Chondrocyte (in vitro differentiated cells): ENCODE measurements at regions not wholly inside any gene's neighbourhood (a gene's known extent, or its start where the extent isn't known, plus 50 kb on each side); places are given as distances from the start of the nearest gene placed in this dataset.

Experiments
- DNase-seq: peaks from one replicate; pipeline ENCODE4 v3.0.0; 2021; ENCODE audit warnings: mixed read lengths, low spot score
- H3K27ac Mint-ChIP-seq: one replicate; pipeline ENCODE4 v1.8.0; 2021; ENCODE audit warnings: mild to moderate bottlenecking, moderate library complexity, mixed read lengths; ENCODE audit not compliant: unreplicated experiment
- H3K27me3 Mint-ChIP-seq: 2 replicates; pipeline ENCODE4 v1.8.0; 2021; ENCODE audit warnings: low read depth, mixed read lengths
- H3K36me3 Mint-ChIP-seq: 2 replicates; pipeline ENCODE4 v1.8.0; 2021; ENCODE audit warnings: low read depth, mixed read lengths
- H3K4me1 Mint-ChIP-seq: 2 replicates; pipeline ENCODE4 v1.8.0; 2021; ENCODE audit warnings: low read depth, mild to moderate bottlenecking, mixed read lengths
- H3K4me3 Mint-ChIP-seq: one replicate; pipeline ENCODE4 v1.8.0; 2021; ENCODE audit warnings: mild to moderate bottlenecking, moderate library complexity, mixed read lengths; ENCODE audit not compliant: unreplicated experiment
- H3K9me3 Mint-ChIP-seq: 2 replicates; pipeline ENCODE4 v1.8.0; 2021; ENCODE audit warnings: low read depth, mixed read lengths
- TF ChIP-seq, protein P1 (sequence below): fragments of 200-600 bp; sonication (generic); IDR thresholded peaks from 2 replicates; pipeline ENCODE4 v1.5.0; 2021; ENCODE audit warnings: antibody characterized with exemption, mild to moderate bottlenecking, moderate library complexity

DNA sequence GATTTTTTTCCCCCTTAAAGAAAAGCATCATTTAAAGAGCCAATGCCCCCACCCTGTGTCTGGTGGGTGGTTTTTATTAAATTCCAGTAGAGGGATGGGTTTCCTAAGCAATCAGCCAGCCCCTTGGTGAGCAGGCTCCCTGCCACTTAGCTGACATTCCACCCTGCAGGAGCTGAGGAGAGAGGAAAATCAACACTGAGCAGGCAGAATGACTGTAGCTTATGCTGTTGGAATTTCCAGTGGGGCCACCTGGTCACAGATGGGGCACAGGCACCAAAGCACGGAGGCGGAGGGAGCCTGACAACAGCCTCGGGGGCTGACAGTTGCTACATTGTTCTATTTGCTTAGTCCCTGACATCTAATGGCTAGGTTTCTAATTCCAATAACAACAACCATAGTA lies 127.7 kb downstream of the TMEM30B start:
- Mint-ChIP-seq H3K4me1 (peaks cover 85% of the 10 kb centered on the region), H3K27me3 (no peaks in the 10 kb centered on the region), H3K9me3 (peaks cover 4% of the 10 kb centered on the region), H3K36me3 (peaks cover 2% of the 10 kb centered on the region), H3K27ac (peak overlapping the region; percentile 94), H3K4me3 (no peak overlapping the region)
- no peak for DNase-seq
- TF ChIP-seq, protein P1, sequence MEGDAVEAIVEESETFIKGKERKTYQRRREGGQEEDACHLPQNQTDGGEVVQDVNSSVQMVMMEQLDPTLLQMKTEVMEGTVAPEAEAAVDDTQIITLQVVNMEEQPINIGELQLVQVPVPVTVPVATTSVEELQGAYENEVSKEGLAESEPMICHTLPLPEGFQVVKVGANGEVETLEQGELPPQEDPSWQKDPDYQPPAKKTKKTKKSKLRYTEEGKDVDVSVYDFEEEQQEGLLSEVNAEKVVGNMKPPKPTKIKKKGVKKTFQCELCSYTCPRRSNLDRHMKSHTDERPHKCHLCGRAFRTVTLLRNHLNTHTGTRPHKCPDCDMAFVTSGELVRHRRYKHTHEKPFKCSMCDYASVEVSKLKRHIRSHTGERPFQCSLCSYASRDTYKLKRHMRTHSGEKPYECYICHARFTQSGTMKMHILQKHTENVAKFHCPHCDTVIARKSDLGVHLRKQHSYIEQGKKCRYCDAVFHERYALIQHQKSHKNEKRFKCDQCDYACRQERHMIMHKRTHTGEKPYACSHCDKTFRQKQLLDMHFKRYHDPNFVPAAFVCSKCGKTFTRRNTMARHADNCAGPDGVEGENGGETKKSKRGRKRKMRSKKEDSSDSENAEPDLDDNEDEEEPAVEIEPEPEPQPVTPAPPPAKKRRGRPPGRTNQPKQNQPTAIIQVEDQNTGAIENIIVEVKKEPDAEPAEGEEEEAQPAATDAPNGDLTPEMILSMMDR: peak; percentile 49

DNA sequence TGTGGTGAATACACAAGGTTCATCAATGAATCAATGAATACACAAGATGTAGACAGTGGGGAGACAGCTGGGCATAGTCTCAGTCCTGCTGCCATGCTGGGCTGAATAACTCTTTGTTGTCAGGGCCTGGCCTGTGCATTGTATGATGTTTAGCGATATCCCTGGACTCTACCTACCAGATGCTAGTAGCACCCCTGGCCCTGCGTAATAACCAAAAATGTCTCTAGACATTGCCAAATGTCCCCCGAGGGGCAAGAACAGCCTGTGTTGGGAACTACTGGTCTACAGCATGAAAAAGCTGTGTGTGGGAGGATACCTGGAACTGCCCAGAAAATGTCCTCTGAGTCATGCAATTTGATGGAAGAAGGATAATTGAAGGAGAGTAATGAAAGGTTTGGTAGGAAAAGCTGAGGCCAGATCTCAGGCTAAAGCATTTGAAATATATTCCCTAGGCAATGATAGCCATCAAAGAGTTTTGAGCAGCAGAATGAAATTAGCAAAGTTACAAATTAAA lies 128.2 kb downstream of the TMEM30B start:
- H3K4me1 Mint-ChIP-seq: peaks cover 90% of the 10 kb centered on the region

DNA sequence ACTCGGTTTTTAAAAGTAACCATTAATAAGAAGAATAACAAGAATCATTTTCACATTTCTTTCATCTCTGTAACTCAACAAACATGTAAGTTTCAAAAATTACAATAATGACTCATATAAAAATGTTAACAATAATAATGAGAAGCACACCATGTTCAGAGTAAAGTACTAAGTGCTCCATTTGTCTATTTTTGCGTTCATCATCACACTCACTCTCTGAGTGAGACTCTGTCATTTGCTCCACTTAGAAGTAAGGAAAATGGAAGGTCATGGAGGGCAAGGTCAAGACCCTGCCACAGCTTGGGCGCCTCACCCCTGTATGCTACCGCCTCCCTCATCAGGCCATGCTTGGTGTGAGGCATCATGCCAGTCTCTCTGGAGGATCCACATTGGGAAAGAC lies 129.9 kb downstream of the TMEM30B start:
- Mint-ChIP-seq H3K27me3 (no peaks in the 10 kb centered on the region), H3K4me1 (peaks cover 95% of the 10 kb centered on the region), H3K4me3 (peak overlapping the region; percentile 36), H3K9me3 (peaks cover 4% of the 10 kb centered on the region), H3K27ac (peak overlapping the region; percentile 94), H3K36me3 (peaks cover 2% of the 10 kb centered on the region)
- TF ChIP-seq, protein P1: no peak
- DNase-seq: no peak

More for the DNA sequence above, 128.2 kb downstream of the TMEM30B start:
- TF ChIP-seq, protein P1: no peak
- DNase-seq: no peak
- no peak overlapping the region for H3K4me3 Mint-ChIP-seq
- peaks cover 2% of the 10 kb centered on the region for H3K36me3 Mint-ChIP-seq
- H3K9me3 Mint-ChIP-seq: peaks cover 4% of the 10 kb centered on the region
- H3K27ac Mint-ChIP-seq: peak overlapping the region; percentile 94
- H3K27me3 Mint-ChIP-seq: no peaks in the 10 kb centered on the region

DNA sequence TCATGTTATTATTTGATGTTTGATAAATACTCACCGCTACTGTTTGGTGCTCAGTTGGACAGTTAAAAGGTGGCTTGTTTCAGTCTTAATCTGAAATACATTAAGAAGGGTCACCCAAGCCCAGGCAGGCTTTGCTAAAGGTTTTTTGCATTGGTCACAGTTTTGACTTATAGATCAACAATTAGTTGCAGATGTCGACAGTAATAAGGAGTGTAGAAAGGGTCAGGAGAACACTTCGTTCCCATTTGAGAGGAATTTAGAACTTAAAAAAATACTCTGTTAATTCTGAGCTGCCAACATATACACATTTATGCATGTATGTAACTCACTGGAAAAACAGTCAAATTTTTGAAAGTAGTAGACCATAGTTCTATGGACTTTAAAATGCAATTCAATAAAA lies 130.3 kb downstream of the TMEM30B start:
- no peak for DNase-seq
- H3K36me3 Mint-ChIP-seq: peaks cover 2% of the 10 kb centered on the region
- peak overlapping the region; percentile 94 for H3K27ac Mint-ChIP-seq
- TF ChIP-seq, protein P1: no peak
- peaks cover 99% of the 10 kb centered on the region for H3K4me1 Mint-ChIP-seq
- H3K4me3 Mint-ChIP-seq: no peak overlapping the region
- H3K9me3 Mint-ChIP-seq: peaks cover 4% of the 10 kb centered on the region
- H3K27me3 Mint-ChIP-seq: no peaks in the 10 kb centered on the region

DNA sequence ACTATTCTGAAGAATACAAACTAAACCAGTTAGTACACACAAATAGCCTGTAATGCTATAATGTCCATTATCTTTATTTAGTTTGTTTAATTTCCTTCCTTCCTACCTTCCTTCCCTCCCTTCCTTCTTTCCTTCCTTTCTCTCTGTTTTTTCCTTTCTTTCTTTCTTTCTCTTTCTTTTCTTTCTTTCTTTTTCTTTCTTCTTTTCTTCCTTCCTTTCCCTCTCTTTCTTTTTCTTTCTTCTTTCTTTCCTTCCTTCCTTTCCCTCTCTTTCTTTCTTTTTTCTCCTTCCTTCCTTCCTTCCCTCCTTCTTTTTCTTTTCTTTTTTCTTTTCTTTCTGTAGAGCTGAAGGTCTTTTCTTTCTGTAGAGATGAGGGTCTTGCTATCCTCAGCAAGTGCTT lies 131.2 kb downstream of the TMEM30B start:
- H3K27ac Mint-ChIP-seq: peak overlapping the region; percentile 94
- peaks cover 2% of the 10 kb centered on the region for H3K36me3 Mint-ChIP-seq
- peaks cover 4% of the 10 kb centered on the region for H3K9me3 Mint-ChIP-seq
- no peak for DNase-seq
- TF ChIP-seq, protein P1: no peak
- H3K4me1 Mint-ChIP-seq: peaks cover 100% of the 10 kb centered on the region
- H3K4me3 Mint-ChIP-seq: no peak overlapping the region
- no peaks in the 10 kb centered on the region for H3K27me3 Mint-ChIP-seq
